Stimulated activated CD8-positive, alpha-beta memory T cell treated with anti-CD3 and anti-CD28 coated beads, Interleukin-12 subunit alpha, Interleukin-12 subunit beta, amount 100 ng/mL, for 1 hour (primary cell): ENCODE measurements at regions not wholly inside any gene's neighbourhood (a gene's known extent, or its start where the extent isn't known, plus 50 kb on each side); places are given as distances from the start of the nearest gene placed in this dataset.

Source experiments
- DNase-seq: peaks from one replicate; pipeline ENCODE4 v3.0.0-alpha.2; 2020; ENCODE audit warnings: low read depth

DNA sequence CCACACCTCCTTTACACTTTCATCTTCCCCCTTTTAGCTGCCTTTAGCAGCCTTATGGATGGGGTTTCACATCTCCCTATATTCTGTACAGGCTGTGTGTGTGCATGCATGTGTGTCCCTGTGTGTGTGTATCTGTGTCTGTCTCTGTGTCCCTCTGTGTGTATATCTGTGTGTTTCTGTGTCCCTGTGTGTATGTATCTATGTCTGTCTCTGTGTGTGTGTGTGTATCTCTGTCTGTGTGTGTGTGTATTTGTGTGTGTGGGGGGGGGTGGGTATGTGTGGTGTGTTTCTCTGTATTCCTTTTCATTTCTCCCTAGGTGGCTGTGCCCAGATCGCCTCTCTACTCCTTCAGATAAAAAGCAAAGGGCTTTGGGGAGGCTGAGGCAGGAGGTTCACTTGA lies 52.2 kb upstream of the CD83 start:
- no peak for DNase-seq

DNA sequence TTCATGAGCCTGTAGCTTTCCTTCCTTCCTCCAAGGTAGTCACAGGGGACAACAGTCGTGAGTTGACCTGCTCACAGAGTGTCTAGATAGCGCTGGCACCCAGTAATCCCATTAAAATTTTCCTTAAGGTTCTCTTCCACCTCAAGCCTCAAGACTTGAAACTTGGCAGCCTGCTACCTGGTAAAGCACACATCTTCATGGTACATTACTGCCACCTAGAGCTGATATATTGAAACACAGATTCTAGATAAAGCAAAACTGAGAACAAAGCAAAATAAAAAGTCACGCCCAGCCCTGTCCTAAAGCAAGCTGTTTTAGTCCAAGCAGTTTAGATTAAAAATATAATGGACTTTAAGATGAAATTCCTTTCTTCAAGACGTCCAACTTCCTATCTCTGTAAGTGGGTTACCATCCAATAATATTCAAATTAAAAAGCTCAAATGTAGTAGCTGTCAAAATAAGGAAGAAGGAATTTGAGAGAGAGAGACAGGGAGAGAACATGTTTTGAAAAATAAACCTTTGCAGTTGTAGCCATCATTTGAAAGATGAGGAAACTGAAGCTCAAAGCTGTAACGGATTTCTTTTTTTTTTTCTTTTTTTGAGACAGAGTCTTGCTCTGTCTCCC lies 50.7 kb upstream of the CD83 start:
- DNase-seq: no peak

DNA sequence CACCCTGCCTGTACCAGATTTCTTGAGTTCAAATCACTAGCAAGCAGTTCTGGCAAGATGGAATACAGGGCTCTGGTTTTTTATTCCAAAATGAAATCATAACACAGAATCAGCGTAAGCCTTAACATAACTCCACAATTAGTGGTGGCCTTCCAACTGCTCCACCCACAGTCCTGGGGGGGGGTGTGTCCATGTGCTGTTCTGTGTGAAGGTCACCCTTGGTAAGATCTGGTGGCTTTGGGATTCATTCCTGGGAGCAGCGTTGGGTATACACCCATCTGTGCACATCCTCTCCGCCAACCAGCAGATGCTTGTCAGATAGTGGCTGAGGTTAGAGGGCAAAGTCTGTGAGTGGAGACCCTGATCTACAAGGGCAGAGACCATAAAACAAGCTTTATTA lies 49.9 kb upstream of the CD83 start:
- DNase-seq: no peak
